GM19240 (cell line): ENCODE measurements at regions not wholly inside any gene's neighbourhood (a gene's known extent, or its start where the extent isn't known, plus 50 kb on each side); places are given as distances from the start of the nearest gene placed in this dataset.

Source experiments
- DNase-seq: peaks from one replicate; pipeline ENCODE4 v3.0.0; 2011; ENCODE audit warnings: low spot score; ENCODE audit not compliant: insufficient read length

GRCh38 chr2:14684516-14684915 is 52.0 kb downstream of the LRATD1 start:
- no peak for DNase-seq

DNA sequence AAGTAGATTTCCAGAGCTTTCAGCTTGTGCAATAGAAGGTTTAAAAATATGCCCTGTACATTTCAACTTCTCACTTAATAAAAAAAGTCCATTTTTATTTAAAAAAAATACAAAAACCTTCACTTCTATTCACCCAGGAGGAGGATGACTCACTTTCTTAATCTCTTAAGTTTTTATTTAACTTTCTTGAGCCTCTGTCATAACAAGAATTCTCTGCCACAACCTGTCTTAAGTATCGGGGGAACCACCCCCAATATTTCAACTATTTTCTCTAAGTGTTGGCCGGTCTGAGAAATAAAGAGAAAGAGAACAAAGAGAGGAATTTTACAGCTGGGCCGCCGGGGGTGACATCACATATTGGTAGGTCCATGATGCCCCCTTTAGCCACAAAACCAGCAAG is 58.4 kb downstream of the LRATD1 start:
- DNase-seq, result no peak

DNA sequence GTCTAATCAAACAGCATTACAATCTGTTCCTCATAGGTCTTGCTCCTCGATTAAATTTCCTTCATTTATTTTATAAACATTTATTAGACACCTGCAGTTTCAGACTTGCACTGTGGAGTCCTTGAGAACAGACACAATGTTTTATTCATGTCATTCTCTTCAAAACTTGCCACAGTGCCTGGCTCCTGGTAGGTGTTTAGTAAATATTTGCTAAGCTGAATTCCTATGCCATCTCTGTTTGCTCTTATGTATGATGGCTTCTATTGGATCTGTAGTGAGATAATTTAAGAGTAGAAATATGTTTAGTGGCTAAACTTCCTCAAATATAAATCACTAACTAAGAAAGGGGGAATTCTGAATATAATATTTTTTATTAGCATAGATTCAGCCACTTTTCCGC is 61.4 kb downstream of the LRATD1 start:
- DNase-seq, result no peak

GRCh38 chr2:14700753-14701152 is 68.2 kb downstream of the LRATD1 start:
- no peak for DNase-seq

DNA sequence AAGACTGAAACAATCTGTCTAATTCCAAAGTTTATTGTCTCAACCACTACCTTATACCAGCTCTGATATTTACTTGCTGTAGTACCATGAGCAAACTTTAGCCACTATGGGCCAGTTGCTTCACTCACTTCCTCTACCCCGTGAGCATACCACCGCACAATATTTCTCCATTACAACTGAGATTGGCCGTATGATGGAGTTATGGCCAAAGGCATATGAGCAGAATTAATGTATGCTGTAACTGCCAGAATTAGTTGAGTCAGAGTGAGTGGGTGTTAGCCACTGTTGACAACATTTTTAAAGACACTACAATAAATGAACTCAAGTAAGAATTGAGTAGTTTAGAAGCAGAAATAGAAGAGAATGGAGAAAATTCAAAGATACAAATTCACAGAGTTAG is 69.7 kb downstream of the LRATD1 start:
- no peak for DNase-seq

GRCh38 chr2:14706201-14706600 is 73.7 kb downstream of the LRATD1 start:
- DNase-seq, result no peak

GRCh38 chr2:14712111-14712510 is 79.6 kb downstream of the LRATD1 start:
- DNase-seq, result no peak

GRCh38 chr2:14713248-14713647 is 80.7 kb downstream of the LRATD1 start:
- no peak for DNase-seq

GRCh38 chr2:14715600-14715999 is 83.1 kb downstream of the LRATD1 start:
- DNase-seq, result no peak

- no peak for DNase-seq
These were observed 83.8 kb downstream of the LRATD1 start for GRCh38 chr2:14716319-14716718.

GRCh38 chr2:14717131-14717530 is 84.6 kb downstream of the LRATD1 start:
- DNase-seq, result no peak

DNA sequence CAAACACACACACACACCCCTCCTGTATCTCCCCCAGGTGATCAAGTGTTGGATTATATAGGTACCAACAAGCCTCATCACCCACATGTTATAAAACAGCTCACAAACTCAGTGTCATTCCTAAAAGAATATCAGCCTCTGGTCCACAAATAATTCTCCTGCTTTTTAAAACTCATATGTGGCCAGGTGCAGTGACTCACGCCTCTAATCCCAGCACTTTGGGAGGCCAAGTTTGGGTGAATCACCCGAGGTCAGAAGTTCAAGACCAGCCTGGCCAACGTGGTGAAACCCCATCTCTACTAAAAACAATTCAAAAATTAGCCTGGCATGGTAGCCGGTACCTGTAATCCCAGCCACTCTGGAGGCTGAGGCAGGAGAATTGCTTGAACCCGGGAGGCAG is 87.8 kb downstream of the LRATD1 start:
- DNase-seq, result no peak

GRCh38 chr2:14720739-14721138 is 88.2 kb downstream of the LRATD1 start:
- no peak for DNase-seq

DNA sequence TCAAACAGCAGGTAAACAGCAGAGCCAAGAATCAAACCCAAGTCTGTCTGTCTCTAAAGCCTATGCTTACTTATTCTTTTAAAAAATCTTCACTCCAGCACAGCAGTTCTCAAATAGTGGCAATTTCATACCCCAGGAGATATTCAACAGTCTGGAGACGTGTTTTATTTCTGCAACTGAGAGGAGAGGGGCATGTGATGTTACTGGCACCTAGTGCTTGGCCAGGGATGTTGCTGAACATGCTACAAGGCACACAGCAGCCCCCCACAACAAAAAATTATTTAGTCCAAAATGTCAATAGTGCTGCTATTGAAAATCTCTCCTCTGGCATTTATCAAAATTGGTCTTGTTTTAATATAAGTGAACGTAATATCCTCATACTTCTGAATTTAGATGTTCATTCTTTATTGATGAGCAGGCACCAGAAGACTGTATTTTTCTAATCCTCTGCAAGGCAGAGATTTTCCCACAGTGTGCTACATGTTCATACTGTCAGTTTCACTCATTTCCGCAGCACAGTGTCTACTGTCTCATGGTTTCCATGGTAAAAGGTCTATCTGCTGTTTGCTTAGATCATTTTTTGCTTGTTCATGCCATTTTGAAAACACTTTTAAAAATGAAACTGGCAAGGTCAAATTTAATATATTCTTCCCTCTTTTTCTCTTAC is 90.5 kb downstream of the LRATD1 start:
- no peak for DNase-seq

- DNase-seq, result no peak
These were observed 91.2 kb downstream of the LRATD1 start for GRCh38 chr2:14723684-14724083.

GRCh38 chr2:14735696-14736095 is 103.2 kb downstream of the LRATD1 start:
- DNase-seq, result no peak

GRCh38 chr2:14737201-14737600 is 104.7 kb downstream of the LRATD1 start:
- DNase-seq, result no peak

DNA sequence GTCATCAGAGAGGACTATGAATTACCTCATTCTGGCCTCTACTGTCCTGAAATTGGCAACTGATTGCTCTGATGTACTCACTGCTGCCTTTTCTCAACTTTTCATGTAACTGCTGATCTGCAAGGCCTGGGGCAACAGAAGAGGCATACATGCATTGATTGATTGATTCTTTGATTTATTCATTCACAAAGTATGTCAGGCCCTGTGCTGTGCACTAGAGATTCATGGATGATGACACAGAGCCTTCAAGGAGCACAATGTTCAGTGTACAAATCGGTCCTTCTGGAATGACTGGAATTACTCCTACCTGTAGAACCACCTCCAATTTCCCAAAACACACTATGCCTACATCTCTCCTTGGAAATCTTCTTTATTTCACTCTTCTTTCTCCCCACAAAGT is 111.3 kb downstream of the LRATD1 start:
- no peak for DNase-seq

DNA sequence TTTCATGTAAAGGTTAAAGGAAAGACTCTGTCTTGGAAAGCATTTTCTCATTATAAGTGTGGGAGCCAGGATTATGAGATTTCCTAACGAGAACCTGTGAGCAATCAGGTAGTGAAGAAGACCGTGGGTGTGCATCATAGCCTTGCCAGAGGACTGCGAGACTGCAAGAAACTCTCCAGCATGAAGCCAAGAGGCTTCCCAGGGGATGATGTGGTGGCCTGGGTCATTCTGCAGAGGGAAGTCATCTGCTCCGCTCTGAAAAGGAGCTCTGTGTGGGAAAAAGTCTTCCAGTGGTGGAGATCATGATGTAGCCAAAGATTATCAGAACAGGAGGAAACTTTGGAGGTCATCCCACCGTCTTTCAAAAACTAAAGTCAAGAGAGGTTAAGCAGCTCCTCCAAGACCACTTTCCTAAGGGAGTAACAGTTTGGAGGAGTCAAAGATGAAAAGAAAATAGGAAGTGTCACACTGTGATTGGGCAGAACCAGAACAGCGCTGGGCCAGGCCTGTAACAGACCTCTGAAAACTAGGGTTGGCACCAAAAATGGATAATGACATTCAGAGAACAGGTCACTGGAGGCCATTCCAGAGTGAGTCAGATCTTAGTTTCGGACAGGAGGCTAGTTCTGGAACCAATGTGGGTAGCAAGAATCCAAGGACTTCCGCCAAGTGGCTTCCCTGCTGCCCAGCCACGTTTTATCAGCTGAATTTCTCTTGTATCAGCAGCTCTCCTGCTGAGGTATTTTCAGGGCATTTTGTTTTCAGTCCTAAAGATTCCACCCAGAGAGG is 113.0 kb downstream of the LRATD1 start:
- DNase-seq, result no peak

DNA sequence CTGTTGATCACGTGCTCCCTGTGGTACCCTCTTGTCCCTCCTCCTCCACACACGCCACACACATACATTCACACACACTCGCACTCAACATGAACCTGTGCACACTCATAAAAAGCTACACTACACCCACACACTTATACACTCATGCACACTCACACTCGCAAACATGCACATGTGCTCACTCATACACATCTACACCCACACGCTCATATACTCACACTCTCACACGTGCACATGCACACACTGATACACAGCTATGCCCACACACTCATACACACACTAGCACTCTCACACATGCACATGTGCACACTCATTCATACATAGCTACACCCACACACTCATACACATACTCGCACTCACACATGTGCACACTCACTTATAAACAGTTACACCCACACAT is 113.6 kb downstream of the LRATD1 start:
- no peak for DNase-seq

- no peak for DNase-seq
These were observed 114.9 kb downstream of the LRATD1 start for GRCh38 chr2:14747447-14747846.

- no peak for DNase-seq
These were observed 117.4 kb downstream of the LRATD1 start for GRCh38 chr2:14749884-14750283.

DNA sequence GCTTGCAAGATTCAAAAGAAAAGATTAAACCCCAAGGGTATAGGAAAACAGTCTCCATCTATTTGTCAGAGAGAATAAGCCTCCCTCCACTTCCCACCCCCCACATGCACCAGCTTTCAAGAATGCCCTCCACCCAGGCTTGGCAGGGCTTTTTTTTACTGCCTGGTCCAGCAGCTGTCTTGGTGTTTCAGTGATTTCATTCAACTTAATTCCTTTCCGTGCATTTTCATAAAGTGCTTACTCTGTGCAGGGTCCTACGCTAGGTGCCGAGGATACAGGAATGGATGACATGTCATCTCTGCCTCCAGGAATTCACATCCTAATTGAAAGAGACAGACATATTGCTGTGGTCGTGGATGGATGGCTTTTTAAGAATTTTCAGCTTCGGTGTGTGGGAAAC is 117.9 kb downstream of the LRATD1 start:
- no peak for DNase-seq
